Skin epidermis (tissue), 12 donors: ENCODE measurements at regions not wholly inside any gene's neighbourhood (a gene's known extent, or its start where the extent isn't known, plus 50 kb on each side); places are given as distances from the start of the nearest gene placed in this dataset.
A peak's percentile ranks its signal among the peaks of the same experiment; 100 is the strongest.

Experiments
- H3K27ac ChIP-seq, 21 experiments: fragments of 200-600 bp; sonication (generic) in 11 of 21; one replicate each; pipeline ENCODE4 v1.5.0; 2020; ENCODE audit warnings: mild to moderate bottlenecking in 3 of 21, inconsistent platforms in 2 of 21, moderate library complexity in 2 of 21
- H3K4me3 ChIP-seq, 7 experiments: fragments of 200-600 bp; sonication (generic) in 2 of 7; one replicate each; pipeline ENCODE4 v1.5.0; 2020; ENCODE audit warnings: inconsistent platforms in 2 of 7, mild to moderate bottlenecking in 2 of 7, moderate library complexity in 1 of 7

DNA sequence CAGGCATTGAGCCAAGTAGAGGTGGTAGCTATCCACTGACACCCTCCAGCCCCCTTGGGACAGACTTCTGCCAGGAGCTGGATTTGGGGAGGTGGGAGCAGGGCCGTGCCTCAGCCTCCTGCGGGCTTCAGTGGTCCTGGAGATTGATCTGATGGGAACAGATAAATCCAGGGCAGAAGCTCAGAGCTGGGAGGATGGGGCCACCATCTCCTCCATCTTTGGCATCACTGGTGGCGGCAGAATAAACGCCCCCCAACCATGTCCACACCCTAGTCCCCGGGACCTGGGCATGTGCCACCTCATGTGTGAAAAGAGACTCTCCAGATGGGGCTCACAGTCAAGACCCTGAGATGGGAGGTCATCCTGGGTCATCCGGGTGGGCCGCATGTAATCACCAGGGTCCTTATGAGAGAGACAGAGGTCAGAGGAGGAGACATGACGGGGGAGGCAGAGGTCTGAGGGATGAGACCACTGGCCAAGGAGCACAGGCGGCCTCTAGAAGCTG, 209.6 kb upstream of the RTL1 start:
- Histone ChIP-seq H3K27ac (no peak overlapping the region), H3K4me3 (no peak overlapping the region)

GRCh38 chr14:101113835-101114725, 210.6 kb upstream of the RTL1 start:
- H3K27ac ChIP-seq: no peak overlapping the region

DNA sequence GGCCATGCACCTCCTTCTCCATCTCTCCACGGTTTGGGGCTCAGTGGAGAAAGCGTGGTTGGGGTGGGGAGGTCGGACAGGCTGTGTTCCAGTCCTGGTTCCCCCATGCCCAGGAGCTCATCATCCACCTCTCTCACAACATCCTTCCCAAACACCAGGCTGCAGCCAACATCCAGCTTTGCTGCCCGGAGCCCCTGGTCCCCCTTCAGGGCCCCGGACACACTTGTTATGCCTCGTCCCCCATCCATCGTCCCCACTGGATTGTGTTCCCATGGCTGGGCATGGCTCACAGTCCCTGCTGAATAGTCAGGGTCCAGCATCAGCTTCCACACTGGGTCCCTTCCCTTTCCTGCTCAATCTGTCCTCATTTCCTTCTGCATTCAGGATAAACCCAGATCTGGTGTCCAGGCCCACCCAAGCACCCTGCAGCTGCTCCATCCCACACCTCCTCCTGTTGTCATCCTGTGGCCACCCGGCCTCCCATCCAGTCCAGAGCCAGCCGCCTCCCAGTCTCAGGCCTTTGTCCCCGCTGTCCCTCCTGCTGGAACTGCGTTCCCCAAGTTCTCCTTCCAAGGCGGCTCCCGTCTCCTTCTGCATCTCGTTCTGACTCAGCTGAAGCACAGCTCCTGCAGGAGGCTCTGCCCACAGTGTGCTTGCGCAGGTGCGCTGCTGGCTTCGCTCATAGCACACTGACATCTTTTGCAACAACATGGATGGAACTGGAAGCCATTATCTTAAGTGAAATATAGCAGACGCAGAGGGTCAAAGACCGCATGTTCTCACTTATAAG, 211.4 kb upstream of the RTL1 start:
- Histone ChIP-seq H3K27ac (no peak overlapping the region), H3K4me3 (no peak overlapping the region)

More at GRCh38 chr14:101113835-101114725, 210.6 kb upstream of the RTL1 start:
- H3K4me3 ChIP-seq: no peak overlapping the region

DNA sequence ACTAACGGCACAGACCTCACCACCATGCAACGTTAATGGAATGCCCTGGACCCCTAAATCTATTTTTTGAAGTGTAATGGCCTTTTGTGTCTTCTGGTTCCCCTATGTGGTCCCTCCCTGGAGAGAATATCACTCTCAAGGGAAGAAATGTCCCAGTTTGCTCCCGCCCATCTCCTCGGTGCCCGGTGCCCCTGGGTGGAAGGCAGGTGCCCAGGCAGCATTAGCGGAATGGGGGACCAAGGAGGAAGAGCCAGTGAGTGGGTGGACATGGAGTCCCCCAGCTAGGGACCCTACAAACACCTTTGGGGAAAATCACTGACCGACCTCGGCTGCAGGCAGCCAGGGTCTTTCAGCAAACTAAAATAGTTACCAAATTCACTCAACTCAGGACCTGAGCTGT, 212.1 kb upstream of the RTL1 start:
- Histone ChIP-seq H3K27ac (no peak overlapping the region), H3K4me3 (no peak overlapping the region)

GRCh38 chr14:101116065-101116464, 212.5 kb upstream of the RTL1 start:
- no peak overlapping the region for H3K27ac ChIP-seq
- H3K4me3 ChIP-seq: no peak overlapping the region

DNA sequence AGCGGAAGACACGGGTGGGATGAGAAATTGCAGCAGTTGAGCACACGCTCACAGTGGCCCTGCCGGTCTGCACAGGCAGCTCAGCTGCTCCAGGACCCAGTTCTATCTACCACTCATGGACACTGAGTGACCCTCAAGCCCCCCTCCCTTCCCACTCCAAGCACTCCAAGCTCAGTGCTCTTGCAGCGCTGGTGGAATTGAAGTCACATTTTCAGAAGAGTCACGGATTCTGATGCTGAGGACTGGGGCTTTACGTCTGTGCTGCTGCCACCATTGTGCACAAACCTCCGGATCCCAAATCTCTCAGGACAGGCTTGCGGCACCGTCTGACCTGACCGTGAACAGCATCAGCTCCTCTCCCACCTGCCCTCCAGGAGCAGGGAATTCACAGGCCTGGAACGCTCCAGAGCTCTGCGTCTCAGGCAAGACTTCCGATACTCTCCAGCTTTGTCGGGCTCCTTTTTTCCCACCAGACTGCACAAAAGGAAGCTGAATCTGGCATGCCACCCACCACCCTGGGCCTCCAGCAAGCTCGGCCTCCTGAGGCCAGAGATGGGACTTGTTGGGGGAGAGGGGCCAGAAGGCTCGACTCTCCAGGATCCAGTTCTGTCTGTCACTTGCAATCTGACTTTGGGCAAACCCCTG, 213.1 kb upstream of the RTL1 start:
- no peak overlapping the region for H3K27ac ChIP-seq

GRCh38 chr14:101117543-101117942, 214.0 kb upstream of the RTL1 start:
- Histone ChIP-seq H3K4me3 (no peak overlapping the region), H3K27ac (no peak overlapping the region)

More for the DNA sequence above, 213.1 kb upstream of the RTL1 start:
- H3K4me3 ChIP-seq: no peak overlapping the region

GRCh38 chr14:101118233-101118632, 214.7 kb upstream of the RTL1 start:
- H3K27ac ChIP-seq: no peak overlapping the region
- H3K4me3 ChIP-seq: no peak overlapping the region

DNA sequence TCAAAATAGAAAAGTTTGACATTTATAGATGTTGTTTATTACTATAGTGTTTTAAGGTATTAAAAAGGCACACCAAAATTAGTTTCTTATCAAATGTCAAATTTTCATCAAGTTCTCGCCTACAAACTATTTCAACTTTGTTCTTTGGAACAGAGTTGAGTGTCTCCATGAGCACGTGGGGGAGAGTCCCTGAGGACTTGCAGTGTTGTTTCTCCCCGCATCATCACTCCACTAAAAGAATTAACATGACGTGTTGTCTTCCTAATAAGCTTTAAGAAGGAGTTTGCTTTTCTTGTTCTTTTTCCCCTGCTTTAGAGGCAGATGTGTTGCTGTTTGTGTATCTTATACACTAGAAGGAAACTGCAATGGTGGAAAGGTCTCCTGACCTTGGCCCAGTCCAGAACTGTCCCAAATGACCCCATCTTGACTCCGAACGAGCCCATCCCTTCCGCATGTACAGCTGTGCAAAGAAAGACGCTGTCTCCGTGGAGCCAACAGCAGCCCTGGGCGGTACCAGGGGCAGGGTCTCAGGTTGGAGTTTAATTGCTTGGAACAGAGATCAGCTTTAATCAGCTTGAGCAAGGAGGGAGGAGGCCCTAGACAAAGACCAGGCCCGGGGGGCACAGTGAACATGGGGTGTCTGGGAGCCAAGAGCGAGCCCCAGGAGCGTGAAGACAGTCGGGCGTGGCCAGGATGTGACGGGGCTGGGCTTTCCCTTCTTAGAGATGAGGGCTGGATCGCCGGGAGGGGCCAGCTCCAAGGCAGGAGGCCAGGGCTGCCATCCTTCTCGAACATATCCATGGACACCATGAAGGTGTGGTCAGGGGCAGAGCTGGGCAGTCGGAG, 215.4 kb upstream of the RTL1 start:
- Histone ChIP-seq H3K27ac (no peak overlapping the region), H3K4me3 (no peak overlapping the region)

DNA sequence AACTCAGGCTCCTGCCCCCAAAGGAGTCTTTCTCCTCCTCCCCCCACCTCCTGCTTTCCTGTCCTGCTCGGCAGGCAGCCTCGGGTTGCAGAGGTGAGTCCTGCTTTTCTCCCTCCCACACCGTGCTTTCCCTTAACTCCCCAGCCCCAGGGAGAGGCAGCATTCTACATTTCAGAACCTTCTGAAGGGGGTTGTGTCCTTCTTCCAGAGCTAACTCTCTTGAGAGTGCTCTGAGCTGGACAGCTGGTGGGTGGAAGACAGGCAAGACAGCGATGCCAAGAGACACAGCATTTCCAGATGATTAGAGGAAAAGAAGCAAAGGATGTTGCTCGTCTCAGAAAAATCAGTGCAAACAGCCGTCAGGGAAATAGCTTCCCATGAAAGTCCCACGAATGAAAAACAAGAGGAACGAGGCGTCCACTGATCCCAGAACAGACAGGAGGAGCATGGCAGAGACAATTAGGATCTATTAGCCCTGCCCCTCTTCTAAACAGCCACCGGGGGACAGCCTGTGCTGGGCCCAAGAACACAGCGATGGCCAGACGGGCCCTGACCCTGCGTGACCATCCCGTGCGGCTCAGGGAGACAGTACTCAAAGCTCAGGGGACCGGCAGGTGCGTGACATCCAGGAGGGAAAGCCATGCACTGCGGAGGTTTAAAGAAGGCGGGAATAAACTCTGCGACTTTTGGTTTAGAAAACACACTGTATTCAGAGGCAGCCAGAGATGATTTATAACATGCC, 216.5 kb upstream of the RTL1 start:
- Histone ChIP-seq H3K27ac (peak overlapping the region in 9 of 21 experiments; percentile 3 to 80 (median 63)), H3K4me3 (peak overlapping the region in 3 of 7 experiments; percentile 7 to 27 (median 13))

DNA sequence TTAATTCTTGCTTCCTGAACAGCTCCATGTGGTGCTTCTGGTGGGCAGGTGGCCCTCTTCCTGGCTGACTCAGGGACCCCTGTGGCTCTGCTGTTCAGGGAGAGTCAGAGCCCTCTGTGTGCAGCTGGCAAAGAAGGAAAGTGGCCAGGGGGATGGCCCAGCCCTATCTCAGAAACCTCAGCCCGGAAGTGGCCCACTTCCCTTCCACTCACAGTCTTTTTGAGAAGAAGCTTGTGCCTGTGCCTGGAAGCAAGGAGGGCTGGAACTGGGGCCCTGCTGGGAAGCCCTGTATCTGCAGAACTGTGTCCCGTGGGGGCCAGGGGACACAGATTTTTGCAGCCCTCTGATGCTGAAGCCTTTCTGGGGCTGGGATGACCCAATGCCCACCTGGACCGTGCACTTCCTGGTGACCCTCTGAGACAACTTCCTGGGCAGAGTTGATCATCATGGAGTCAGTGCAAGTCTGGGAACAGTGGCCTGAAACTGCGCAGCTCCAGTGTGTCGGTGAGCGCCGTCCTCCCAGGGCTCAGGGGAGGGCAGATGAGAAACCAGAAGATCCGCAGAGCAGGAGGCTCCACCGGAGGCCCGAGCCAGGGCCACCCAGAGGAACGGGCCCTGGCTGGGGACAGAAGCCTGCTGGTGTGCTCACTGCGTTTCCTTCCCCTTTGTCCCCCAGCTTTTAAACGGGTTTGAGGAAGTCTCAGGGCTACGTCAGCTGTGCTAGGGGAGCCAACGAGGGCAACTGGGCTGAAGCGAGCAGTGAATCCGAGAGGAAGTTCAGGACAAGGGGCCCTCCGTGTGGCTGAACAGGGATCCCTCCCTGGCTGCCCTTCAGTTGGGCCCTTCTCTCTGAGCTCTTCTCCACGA, 217.4 kb upstream of the RTL1 start:
- Histone ChIP-seq H3K27ac (peak overlapping the region in 18 of 21 experiments; percentile 3 to 80 (median 60)), H3K4me3 (peak overlapping the region in 3 of 7 experiments; percentile 9 to 27 (median 13))

- Histone ChIP-seq H3K27ac (peak overlapping the region in 14 of 21 experiments; percentile 3 to 80 (median 64)), H3K4me3 (peak overlapping the region in 1 of 7 experiments; percentile 27)
These were observed 218.1 kb upstream of the RTL1 start for GRCh38 chr14:101121508-101122139.

- no peak overlapping the region for H3K4me3 ChIP-seq
- peak overlapping the region in 1 of 21 experiments; percentile 66 for H3K27ac ChIP-seq
These were observed 219.0 kb upstream of the RTL1 start for GRCh38 chr14:101122237-101123141.

DNA sequence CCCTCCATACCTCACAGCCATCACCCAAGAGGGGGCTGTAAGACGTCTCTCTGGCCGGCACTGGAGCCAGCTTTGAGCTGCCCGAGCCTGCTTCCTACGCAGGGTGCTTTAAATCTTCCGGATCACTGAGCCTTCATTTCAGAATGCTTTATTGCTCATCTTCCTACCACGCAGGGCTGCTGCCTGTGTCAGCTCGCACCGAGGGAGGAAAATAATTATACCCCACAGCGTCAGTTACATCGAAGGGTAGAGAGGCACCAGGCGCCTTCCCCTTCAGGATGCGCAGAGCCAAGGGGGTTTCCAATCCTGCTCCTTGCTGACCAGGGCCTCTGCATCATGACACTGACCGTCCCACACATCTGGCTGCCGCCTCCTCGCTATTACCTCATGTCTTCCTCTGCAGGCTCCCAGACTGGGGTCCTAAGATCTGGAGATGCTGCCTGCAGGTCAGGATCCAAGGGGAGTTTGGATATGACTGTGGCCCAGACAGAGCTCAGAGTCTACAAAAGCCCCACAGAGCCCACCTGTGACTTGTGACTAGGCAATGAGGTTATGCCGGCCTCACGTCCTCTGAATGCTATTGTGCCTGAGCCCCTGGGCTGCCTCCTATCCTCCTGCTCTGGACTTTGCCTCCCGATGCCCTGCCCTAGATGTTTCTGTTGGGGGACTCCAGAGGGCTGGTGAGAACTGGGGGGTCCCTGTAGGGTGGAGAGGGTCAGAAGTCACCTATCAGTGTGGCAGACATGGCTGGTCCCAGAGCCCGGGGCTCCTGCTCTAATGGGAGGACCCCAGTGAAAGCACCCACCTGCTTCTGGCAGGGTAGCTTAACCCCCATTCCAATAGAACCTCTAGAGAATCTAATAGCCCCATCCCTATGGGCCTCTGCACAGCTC, 220.3 kb upstream of the RTL1 start:
- Histone ChIP-seq H3K4me3 (no peak overlapping the region), H3K27ac (no peak overlapping the region)

DNA sequence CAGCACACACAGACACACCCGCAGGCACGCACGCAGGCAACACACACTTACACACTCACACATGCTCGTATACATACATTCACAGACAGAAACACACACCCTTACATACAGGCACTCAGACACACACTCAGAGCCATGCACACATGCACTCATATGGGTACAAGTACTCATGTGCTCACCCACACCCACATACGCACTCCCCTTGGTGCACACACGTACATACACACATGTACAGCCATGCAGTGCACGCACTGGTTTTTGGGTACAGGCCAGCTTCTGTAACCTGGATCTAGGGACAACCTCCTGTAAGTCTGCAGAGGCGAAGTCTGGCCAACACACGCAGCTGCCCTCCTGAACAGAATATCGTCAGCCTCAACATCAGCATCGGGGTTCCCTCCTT, 221.3 kb upstream of the RTL1 start:
- Histone ChIP-seq H3K4me3 (no peak overlapping the region), H3K27ac (no peak overlapping the region)
